CD4-positive, alpha-beta T cell treated with Interleukin-12 subunit alpha and Interleukin-12 subunit beta, for 1 hour (primary cell): ENCODE measurements at regions not wholly inside any gene's neighbourhood (a gene's known extent, or its start where the extent isn't known, plus 50 kb on each side); places are given as distances from the start of the nearest gene placed in this dataset.
"Not testable (repeated sequence)": the region's sequence is repeated elsewhere in the genome, so short reads cannot be mapped to it uniquely, and the experiment has no call there.

Experiments
- DNase-seq: peaks from one replicate; pipeline ENCODE4 v3.0.0-alpha.2; 2020

GRCh38 chr14:105713160-105713559, 186.8 kb downstream of the TMEM121 start:
- not testable (repeated sequence) for DNase-seq

DNA sequence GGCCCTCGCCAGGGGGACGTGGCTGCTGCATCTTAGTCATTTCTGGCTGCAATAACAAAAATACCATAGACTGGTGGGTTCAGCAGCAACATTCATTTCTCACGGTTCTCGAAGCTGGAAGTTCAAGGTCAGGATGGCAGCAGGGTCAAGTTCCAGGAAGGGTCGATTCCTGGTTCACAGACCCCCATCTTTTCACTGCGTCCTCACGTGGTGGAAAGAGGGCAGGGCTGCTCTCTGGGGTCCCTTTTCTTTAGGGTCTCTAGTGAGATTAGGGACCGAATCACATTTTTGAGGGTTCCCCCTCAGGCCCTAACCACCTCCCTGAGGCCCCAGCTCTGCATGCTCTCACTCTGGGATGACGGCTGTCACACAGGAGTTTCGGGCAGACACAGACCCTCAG, 187.5 kb downstream of the TMEM121 start:
- DNase-seq: not testable (repeated sequence)

DNA sequence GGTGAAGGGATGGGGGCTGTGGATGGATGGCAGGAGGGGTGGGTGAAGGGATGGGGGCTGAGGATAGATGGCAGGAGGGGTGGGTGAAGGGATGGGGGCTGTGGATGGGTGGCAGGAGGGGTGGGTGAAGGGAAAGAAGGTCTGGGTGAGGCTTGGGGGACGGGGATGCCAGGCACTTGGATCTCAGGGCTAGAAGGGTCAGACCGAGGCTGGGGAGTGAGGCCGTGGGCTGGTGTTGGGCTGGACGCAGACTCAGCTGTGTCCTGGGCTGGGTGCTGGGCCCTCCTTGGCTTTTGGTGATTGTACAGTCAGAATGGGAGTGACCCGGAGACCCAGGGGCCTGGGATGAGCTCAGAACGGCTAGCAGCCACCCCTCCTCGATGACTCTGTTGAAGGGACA, 192.4 kb downstream of the TMEM121 start:
- not testable (repeated sequence) for DNase-seq

DNA sequence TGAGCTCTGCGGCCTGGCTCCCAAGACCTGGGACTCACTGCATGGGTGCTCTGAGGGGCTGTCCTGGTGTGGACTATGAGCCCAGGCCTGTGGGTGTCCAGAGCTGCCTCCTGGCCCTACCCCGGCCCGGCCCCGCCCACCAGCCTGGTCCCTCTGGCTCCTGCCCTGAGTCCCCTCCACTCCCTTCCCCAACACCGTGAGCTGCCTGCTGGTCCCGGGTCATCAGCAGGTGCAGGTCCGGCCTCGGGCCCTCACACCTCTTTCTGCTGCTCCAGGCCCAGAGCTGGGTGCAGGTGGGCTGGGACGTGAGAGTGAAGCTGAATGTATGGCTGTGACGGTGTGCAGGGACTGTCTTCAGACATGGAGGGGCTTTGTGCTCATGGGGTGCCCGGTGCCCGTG, 193.7 kb downstream of the TMEM121 start:
- not testable (repeated sequence) for DNase-seq

DNA sequence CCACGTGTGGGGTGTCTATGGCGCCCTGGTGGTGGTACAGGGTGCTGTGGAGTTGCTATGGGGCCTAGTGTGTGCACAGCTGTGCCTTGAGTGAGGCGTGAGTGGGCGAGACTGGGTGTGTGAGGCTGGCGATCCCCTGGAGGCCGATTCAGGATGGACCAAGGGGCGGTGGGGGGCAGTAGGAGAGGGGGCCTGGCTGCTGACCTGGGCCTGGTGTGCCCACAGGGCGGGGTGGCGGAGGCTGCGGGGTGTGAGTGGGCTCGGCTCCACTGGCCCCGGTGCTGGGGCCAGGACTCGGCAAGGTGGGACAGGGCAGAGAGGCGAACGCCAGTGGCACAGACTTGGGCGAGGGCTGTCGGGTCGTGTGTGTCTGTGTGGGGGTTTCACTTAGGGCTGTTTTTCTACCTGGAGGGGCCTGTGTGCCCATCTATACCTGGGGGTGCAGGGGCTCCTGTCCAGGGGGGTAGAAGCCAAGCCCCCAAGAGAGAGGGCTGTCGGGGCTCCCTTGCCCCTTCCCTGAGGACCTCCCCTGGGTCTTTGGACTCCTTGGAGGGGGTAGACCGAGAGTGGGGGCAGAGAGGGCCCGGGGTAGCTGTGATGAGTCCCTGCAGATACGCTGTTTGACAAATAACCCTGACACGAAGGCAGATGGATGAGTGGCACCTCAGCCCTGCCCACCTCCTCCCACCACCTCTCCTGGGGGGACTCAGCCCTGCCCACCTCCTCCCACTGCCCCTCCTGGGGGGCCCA, 194.6 kb downstream of the TMEM121 start:
- DNase-seq: not testable (repeated sequence)

GRCh38 chr14:105721602-105721970, 195.2 kb downstream of the TMEM121 start:
- DNase-seq: not testable (repeated sequence)

DNA sequence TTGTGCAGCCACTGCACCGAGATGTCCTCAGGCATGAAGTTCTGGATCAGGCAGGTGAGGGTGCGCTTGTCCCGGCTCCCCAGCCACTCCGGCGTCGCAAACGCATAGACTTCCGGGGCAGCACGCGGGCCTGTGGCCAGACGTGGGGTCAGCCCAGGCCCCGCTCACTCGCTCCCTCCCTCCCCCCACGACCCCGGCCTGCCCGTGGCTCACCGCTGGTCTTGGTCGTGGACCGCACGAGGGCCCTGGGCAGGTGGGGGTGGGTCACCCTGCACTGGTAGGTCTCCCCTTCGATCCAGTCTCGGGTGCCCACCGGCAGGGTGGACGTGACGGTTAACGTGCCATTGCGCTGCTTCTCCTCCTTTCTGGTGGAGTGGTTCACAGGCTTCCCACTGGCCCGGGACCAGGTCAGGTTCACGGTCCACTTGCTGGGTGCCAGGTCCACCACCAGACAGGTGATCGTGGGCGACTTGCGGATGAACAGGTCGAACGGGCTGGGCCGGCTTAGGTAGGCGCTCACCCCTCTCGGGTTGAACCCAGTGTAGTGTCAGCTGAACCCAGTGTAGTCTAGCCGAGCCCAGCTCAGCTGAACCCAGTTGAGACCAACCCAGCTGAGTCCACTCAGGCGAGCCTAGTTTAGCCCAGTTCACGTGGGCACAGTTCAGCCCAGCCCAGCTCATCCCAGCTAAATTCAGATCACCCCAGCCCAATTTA, 195.8 kb downstream of the TMEM121 start:
- DNase-seq: not testable (repeated sequence)

DNA sequence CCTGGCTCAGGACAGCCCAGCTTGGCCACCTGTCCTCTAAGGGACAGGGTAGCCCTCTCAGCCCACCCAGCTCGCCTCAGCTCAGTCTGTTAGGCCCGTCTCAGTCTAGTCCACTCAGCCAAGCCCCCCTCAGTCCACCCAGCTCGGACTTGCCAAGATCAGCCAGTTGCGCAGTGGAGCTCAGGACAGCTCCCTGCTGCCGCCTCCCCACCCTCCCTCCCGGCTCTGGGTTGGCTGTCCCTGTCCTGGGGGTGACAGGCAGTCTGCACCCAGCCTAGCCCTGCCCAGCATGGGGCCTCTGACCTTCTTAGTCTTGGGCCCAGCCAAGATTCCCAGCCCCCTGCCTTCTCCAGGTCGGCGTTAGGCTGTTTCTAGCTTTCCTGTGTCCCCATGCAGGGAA, 196.9 kb downstream of the TMEM121 start:
- not testable (repeated sequence) for DNase-seq

DNA sequence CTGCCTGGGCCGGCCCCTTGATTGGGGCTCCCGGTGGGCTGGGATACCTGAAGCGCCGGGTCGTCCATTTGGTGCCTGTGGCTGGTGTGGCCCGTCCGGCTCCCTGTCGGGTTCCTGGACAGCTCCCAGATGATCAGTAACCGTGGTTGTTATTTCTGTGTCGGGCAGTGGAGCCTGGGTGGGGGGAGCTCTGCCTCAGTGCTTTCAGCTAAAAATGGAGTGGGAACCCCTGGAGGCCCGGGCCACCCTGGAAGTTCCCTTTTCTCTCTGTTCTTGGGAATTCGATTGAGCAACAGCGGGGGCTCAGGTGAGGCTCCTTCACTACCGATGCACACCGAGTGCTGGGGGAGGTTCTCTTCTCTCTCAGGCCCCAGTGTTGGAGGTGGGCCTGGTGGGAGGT, 197.4 kb downstream of the TMEM121 start:
- DNase-seq: not testable (repeated sequence)

- not testable (repeated sequence) for DNase-seq
These were observed 203.5 kb downstream of the TMEM121 start for GRCh38 chr14:105729825-105730368.

GRCh38 chr14:105730731-105731130, 204.3 kb downstream of the TMEM121 start:
- not testable (repeated sequence) for DNase-seq

- DNase-seq: not testable (repeated sequence)
These were observed 205.0 kb downstream of the TMEM121 start for GRCh38 chr14:105731221-105731985.

DNA sequence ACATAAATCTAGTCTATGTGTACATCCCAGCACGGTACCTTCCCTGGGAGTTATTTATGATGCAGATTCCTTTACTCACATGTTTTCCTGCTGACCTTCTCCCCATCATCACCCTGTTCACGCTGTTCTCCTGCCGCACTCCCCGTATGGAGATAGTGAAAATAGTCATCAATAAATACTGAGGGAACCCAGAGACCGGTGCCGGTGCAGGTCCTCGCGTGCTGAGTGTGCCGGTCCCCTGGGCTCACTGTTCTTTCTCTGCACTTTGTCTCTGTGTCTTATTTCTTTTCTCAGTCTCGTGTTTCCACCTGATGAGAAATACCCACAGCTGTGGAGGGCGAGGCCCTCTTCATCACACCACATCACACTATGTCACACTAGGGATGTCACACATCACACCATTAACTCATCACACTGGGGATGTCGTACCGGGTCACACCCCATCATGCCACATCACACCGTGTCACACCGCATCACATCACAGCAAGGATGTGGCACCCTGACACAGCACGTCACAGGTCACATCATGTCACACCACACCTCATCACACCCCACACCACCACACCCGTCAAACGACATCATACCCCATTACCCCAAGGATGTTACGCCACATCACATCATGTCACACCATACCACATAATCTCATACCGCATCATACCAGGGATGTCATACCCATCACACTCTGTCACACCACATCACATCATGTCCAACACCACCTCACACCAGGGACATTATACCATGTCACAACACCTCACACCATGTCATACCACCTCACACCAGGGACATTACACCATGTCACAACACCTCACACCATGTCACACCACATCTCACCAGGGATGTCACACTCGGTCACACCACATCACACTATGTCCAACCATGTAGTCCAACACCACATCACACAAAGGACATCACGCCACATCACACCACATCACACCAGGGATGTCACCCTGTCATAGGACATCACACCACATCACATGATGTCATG, 207.0 kb downstream of the TMEM121 start:
- no peak for DNase-seq

DNA sequence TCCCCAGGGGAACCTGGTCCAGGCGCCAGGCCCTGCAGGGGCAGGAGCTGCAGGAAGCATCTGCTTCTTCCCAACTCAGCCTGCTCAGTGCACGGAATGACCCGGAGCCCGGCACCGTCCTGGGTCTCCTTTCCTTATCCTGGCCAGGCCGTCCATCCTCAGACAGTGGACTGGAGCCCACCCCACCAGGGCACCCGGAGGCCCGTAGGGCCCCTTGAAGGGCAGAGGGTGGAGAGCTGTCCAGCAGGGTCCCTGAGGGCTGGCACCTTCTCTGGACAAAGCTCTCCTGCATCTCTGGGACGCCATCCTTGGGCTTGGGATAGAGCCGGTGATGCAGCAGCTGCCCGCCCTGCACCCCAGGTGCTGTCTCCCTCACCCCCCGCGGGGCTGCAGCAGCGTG, 207.9 kb downstream of the TMEM121 start:
- not testable (repeated sequence) for DNase-seq

- not testable (repeated sequence) for DNase-seq
These were observed 209.9 kb downstream of the TMEM121 start for GRCh38 chr14:105736331-105736730.

DNA sequence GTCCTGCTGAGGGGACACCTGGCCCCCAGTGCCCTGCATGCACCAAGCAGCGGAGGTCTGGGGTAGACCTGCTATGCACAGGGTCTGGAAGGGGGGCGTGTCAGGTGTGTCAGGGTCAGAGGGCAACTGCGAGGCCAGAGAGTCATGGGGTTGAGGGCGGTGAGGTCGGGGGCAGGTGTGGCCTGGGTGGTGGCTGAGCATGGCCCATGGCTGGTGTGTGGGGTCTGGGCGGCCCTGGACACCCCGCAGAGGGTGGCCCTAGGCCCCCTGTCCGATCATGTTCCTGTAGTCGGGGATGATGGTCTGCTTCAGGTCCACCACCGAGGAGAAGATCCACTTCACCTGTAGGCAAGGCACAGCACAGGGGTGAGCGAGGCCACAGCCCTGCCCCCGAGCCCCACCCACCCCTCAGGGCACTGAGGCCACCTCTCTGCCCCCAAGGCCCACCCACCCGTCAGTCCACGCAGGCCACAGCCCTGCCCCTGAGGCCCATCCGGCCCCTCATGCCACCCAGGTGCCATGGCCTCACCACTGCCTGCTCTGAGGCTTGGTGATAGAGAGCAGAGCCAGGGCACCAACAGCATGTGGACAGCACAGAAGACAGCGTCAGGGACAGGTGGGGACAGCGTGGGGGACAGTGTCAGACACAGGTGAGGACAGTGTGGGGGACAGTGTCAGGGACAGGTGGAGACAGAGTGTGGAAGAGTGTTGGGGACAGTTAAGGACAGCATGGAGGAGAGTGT, 211.3 kb downstream of the TMEM121 start:
- no peak for DNase-seq

GRCh38 chr14:105738638-105739037, 212.3 kb downstream of the TMEM121 start:
- no peak for DNase-seq

- DNase-seq: no peak
These were observed 213.1 kb downstream of the TMEM121 start for GRCh38 chr14:105739331-105740102.

DNA sequence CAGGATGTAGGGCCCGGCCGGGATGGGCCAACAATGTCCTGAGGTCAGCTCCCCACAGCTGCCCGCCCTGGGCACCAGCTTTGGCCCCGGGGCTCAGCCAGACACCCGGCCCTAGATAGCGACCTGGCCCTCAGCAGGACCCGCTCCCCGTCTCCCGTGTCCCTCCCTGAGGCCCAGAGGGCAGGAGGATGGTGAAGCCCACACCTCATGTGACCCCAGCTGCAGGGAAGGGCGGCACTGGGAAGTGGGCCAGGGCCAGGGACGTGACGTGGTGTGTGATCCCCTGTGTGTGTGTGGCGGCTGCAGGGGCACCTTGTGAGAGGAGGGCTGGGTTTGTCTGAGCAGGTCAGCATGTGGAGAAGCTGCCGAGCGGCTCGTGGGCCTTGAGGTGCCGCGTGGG, 213.9 kb downstream of the TMEM121 start:
- DNase-seq: not testable (repeated sequence)

DNA sequence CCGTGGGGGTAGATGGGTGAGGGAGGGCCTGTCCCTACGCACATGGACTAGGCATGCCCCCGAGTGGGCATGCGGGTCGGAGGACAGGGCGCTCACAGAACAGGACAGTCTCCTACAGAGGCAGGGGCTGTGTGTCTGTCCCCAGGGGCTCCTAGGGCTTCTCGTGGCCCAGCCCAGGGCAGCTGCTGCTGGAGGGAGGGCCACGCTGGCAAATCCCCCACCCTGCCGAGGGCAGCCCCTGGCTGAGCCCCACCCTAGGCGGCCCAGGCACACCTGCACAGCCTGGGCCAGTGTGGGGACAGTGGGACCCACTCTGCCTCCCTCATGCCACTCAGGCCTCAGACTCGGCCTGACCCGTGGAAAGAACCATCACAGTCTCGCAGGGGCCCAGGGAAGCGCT, 214.6 kb downstream of the TMEM121 start:
- DNase-seq: not testable (repeated sequence)
